Anterior cingulate cortex (tissue), 58 donors: ENCODE measurements at regions not wholly inside any gene's neighbourhood (a gene's known extent, or its start where the extent isn't known, plus 50 kb on each side); places are given as distances from the start of the nearest gene placed in this dataset.

Experiments
- DNase-seq, 58 donors: peaks; one replicate each; lab custom pipeline; 2025; lab: John Stamatoyannopoulos, UW

DNA sequence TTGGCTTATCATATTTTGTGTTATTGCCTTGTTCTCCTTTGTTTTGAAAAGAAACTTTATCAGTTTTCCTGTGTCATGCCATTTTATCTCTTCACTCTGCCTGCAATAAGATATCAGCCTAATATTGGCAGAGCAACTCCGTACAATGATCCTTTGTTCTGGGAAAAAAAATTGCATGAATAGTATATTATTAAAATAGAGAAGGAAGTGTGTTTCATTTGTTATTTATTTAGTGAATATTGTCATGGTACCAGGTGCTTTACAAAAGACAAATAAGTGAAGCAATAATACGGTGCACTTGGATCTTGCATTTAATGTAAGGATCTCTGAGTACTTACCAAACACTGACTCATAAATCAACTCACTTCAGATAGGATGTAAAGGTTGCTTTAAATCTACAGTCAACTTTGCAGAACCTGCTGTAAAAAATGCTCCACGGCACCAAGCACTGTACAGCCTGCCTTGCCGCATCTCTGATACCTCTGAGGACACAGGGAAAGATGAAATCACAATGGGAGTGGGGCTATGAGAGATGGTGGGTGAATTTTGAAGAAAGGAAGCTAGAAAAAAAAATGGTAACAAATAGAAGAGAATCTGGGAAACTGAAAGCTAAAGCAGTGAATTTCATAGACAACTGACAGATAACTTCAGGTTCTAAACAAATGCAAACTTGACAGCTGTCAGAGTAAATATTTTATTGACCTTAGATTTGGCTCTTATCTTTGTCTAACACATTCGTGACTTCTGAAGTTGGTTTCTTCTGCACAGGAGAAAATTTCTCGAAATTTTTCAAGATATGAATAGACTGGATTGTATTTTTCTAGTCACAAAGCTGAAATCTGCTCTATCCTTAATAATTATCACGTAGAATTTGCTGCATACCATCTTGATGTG lies 232.1 kb downstream of the ENC1 start:
- DNase-seq = no peak

DNA sequence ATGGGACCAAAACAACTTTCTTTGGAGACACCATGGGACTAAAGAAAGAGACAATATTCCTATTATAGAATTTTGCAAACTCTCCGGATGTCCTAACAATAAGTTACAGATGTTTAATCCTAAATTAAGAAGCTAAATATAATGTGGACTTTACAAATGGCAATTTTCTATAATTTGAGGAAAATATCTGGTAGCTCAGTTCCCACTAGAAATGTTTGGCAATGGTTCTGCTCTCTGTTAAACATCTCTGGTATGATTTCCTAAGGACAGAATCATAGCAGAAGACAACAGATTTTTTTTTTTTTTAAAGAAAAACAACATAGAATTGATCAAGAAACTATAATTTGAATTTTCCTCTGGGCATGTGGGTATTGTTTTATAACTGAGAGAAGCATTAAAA lies 232.8 kb downstream of the ENC1 start:
- DNase-seq = no peak

DNA sequence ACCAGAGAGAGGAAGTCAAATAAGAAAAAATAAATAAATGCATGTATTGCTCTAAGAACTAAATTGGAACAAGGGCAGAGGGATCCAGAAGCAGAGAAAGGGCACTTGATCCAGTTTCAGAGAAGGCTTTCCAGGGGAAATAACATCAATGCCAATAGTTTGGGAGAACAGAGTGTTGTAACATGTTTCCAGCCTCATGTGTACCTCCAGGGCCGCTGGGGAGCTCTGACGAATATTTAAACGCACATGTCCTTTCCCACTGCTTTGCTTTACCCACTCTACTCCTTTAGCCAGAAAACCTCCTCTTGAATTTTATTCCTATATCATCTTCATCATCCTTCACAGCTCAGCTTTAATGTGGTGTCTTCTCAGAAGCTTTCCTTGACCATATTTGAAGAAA lies 233.7 kb downstream of the ENC1 start:
- no peak for DNase-seq

DNA sequence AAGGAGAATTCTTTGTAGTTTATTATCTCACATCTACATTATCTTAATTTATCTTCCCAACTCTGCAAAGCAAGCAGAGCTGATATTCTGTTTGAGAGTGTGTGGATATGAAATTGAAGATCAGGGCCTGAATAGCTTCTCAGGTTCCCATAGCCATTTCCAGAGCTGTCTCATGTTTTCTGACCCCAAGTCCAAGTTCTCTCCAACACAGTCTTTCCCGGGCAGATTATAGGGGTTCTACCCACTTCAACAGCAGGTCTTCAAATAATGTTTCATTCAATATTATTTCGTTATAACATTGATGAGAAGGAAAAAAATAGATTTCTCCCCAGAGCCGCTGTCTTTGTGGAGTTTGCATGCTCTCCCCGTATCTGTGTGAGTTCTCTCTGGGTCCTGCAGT lies 234.9 kb downstream of the ENC1 start:
- no peak for DNase-seq

DNA sequence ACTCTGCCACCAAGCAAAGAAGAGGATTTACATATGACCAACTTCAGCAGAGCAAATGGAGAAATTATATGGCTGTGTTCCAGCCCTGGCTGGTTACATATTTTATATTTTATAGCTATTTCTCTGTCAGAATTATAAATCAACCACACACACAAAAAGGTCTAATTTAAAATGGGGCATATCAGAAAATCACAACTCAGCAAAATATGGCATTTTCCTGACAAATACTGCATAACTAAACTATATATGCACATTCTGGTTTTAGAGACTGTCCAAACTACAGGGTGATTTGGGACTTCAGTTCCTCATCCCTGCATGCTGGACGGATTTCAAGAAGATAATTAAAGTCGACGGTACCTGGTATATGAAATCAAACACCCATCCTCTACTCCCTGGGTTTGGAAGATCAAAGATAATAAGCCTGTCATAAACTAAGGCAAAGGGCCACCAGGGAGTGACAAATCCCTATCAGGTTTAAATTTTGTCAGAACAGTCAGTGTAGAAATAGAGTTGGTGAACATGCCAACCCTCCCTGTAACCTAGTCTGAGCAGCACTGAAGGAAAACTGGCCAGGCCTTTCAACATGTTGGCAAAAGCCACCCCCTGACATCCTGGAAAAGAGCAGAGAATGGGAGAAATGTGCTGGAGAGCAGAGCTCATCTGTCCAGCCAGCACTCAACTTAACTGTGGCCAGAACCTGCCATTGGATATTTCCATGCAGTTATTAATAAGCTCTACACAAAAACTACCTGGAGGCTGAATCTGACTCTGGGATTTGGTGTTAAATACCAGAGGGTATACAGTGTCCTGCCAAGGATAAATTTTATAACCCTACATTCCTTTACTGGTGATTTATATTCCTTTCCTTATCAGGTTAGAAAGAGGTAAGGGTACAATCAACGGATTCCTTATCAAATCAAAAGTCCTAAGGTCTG lies 235.7 kb downstream of the ENC1 start:
- no peak for DNase-seq

DNA sequence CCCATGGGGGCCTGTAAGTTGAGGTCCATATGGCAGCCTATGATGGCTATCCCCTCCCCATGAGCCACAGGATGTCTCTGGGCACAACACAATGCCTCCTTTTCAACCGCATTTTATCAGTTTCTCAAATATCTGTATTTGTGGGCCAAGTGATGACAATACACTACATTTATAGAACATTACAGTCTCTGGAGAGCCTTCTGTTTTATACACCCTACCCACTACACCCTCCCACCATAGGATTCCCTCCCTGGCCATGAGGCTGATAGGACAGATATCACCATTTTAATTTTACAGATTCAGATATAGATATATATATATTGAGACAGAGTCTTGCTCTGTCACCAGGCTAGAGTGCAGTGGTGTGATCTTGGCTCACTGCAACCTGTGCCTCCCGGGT lies 236.8 kb downstream of the ENC1 start:
- no peak for DNase-seq

DNA sequence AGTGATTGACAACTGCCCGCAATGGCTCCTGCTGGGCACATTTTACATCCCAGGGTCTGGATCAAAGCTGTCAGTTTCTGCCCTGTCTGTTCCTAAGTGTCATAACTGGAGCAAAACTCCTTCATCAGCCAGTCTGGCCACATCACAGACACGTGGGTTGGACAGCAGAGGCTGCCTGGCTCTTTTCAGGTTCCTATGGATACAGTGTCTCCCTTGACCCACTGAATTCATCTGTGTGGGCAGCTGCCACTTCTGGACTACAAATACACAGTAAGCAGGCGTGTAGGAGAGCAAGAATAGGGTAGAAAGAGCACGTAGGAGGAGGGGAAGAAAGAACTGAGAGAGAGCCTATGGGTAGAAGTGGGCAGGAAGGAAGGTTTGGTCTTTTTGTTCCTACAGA lies 238.0 kb downstream of the ENC1 start:
- DNase-seq = peak in 27 of 58 donors; percentile 2 to 82 (median 27)

DNA sequence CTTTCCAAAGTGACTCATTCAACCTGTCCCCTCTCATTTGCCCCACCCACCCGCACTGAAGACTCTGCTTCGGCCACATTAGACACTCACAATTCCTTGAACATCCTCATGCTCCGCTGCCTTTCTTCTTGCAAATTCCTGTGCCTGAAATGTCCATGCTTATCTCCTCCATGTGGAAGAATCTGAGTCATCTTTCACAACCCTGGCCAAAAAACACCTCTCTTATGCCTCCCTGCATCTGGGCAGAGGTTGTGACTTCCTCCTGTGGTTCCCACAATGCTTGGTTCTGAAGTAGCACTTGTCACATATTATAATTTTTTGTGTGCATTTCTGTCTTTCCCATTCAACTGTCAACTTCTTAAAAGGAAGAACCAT lies 238.6 kb downstream of the ENC1 start:
- no peak for DNase-seq

DNA sequence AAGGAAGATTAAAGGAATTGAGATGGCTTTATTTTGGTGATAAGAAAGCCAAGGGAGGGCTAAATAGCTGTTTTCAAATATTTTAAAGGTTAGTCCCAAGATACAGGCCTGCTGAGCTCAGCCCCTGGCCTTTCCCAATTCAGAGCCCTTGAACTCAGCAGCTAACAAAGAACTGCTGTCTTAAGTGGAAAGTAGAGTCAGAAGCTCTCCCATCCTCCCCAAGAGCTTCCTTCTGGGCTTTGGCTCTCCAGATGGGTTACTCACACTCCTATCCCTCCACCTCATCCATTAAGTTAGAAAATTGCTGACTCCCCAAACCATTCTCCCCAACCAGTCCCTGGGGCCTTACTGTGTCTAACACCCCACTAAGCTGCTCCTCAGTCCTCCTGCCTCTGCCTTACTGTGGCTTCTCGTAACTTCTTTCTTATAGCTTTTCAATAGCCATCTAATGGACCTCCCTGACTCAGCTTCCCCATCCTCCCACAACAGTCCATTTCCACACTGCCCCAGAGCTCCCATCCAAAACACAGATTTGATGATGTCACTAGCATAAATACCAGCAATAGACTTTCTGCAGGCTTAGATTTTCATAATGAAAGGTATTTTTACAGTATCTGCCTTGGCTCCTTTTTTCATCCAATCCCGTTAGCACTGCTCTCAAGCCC lies 239.1 kb downstream of the ENC1 start:
- DNase-seq = no peak

DNA sequence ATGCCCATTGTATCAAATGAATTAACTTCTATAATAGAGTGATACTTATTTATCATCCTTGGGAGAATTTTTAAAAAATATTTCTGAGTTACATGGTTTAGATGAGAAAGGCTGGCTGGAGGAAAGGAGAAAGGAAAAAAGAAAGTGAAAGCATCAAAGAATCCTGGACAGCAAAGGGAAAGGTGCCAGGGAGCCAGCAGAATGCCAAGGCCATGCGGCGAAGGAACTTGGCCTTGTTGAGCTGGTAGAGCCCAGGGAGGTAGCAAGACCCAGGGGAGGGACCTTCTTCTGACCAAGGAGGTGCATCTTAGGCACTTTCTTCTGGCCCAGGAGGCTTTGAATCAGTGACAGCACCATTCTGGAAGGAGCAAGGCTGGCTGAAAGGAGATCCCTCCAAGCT lies 240.5 kb downstream of the ENC1 start:
- DNase-seq = no peak

DNA sequence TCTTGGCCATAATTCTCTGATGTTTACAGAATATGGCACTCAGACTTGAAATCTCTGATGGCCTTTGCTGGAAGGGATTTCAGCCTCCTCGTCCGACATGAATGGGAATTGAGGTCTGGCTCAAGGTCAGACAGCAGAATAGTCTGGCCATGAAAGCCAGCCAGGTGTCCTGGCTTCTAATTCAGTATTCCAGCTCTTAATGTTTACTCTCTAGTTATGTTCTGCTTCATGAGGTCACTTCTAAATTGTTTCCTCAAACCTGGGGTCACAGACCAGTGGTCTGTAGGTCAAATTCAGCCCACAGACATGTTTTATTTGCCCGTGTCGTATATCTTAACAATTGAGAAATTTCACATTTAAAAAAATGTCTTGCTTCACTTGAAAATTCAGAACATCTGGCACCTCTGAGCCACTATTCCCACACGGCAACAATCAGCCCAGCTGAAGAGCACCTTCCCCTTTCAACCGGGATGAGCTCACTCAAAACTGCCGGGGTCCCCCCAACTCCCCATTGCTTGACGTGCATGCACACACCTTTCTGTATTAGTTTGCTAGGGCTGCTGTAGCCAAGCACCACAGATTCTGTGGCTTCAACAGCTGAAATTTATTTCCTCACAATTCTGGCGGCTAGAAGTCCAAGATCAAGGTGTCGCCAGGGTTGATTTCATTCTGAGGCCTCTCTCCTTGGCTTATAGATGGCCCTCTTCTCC lies 243.5 kb downstream of the ENC1 start:
- DNase-seq = no peak

DNA sequence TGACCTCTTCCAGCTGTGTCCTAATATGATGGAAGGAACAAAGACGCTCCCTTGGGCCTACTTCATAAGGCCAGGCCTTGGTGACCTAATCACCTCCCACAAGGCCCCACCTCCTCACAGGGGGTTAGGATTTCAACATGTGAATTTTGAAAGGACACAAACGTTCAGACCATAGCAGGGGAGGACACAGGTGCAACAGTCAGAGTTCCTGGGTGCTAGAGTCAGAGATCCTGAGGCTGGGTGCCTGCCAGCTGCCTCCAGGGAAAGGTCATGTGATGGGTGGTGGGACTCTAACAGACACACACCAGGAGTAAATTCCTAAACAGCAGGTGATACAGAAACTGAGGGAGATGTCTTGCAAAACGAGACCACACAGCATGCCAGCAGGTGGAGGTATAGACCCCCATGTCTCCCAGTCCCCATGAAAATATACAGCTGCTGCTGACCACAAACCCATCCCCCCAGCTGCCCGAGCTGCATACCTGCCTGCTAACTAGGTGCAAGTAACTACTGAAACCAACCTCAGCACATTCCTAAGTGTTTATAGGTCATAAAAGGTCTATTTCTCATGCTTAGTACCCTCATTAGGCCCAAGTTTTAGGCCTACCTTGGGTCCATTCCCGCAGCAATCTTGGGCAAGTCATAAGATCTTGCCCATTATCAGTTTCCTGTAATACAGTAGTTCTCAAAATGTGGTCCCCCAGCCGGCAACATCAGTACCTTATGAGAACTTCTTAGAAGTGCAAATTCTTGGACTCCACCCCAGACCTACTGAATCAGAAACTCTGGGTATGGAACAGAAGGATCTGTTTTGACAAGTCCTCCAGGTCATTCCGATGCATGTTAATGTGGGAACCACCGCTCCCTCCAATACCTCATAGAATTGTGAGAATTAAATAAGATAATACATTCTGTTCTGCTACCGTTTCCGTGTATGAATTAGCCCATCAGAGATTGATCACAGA lies 245.3 kb downstream of the ENC1 start:
- DNase-seq = no peak

DNA sequence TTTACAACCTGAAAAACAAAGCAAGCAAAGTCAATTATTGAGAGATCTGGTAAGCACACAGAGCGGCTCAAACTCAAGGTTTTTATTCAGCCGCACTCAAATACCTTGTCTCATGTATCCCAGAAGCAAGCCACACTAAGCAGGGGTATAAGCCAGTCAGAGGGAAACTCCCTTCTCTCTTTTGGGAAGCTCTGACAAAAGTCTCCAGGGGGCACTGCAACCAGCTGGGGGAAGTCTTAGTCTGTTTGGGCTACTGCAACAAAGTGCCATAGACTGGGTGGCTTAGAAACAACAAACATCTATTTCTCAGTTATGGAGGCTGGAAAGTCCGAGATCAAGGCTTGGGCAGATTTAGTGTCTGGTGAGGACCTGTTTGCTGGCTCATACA lies 246.0 kb downstream of the ENC1 start:
- DNase-seq = no peak

DNA sequence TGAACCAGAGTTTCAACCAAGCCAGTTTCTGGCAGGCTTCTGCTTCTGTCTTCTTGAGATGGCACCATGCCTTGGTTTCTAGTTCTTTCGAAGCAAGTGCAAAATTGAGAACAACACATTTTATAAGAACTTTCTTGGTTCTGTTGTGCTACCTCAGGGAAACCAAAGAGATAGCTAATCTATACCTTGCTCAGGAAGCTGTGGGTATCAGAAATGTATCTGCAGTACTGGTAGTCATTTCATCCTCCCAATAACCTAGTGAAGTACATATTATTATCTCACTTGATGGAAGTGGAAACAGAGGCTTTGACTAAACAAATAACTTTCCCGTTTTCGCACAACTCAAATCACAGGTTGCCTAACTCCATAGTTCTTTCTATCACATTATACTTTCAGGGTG lies 246.6 kb downstream of the ENC1 start:
- no peak for DNase-seq

DNA sequence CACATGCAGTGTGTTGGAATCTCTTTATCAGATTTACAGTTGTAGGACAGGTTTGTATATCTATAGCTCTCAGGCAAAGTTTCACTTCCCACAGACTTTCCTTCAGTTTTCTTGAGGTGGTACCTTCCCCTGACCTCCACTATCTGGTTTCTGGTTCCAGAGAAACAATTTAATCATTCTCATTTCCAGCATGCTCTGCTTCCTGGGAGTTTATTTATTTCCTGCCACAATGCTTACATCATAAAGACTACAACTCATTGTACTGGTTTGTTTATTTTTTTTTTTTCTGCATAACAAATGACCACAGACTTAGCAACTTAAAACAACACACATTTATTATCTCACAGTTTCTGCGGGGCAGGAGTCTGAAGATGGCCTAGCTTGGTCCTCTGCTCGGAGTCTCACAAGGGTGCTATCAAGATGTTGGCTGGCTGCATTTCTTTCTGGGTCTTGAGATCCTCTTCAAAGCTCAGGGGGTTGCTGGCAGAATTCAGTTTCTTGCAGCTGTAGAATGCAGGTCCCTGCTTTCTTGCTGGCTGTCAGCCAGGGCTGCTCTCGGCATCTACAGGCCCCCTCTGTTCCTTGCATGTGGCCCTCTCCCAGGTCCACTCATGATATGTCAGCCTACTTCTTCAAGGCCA lies 247.7 kb downstream of the ENC1 start:
- no peak for DNase-seq

DNA sequence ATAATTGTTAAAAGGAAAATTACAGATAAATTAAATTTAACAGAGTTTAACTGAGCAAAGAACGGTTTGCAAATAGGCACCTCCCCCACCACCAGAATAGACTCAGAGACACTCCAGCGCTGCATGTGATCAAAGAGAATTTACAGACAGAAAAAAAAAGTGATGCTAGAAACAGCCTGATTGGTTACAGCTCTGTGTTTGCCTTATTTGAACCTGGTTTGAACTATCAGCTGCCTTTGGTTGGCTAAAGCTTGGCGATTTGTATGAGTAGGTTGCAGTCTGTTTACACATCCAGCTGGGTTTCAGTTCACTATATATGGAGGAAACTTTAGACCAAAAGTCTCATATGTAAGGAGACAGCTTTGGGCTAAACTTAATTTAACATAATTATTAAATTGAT lies 249.1 kb downstream of the ENC1 start:
- DNase-seq = no peak

DNA sequence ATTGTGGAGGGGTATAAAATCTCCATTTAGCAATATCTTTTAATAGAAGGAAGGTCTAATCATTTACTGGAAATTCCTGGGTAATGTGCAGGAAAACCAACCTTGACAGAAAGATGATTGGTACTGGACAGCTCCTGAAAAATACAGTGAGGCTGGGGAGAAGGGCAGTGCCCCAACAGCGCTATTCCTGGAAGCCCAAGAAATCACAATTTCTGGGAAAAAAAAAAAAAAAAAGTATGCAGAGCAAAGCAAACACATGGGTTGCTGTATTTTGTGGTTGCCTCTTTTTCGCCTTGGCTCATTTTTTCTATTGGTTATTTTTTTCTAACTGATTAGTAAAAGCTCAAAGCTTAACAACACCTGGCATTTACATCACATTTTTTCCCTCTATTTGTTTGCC lies 249.7 kb downstream of the ENC1 start:
- DNase-seq = no peak

DNA sequence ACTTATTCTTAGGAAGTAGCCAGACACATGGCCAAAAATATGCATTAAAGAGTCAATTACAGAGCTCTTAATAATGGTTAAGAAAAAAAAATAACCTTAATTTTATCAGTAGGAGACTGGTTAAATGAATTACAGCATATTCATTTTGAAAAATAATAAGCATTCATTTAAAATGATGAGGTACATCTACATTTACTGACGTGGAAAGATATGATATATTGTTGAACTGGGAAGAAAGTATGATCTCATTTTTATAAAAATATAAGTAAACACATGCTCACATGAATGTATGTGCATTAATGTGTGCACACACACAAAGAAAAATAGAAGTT lies 250.3 kb downstream of the ENC1 start:
- DNase-seq = no peak
